Endothelial cell of umbilical vein (primary cell): ENCODE measurements at regions not wholly inside any gene's neighbourhood (a gene's known extent, or its start where the extent isn't known, plus 50 kb on each side); places are given as distances from the start of the nearest gene placed in this dataset.
"Not testable (repeated sequence)": the region's sequence is repeated elsewhere in the genome, so short reads cannot be mapped to it uniquely, and the experiment has no call there.

ENCODE experiments used
- BruUV-seq: library from RNA; stranded (reverse); fragments of 400-500 nt; replicated peaks from 2 replicates; lab custom pipeline; 2021; lab: Mats Ljungman, UMichigan
- CTCF ChIA-PET: fragments of 300-600, 350-600 bp; sonication (Branson Sonifier 250); formaldehyde crosslinking; loops from one replicate; lab custom pipeline; 2021; ENCODE audit warnings: antibody characterized with exemption, inconsistent platforms; lab: Charles Lee
- POLR2A ChIA-PET: fragments of 300-600, 350-600 bp; sonication (Branson Sonifier 250); formaldehyde crosslinking; loops from one replicate; lab custom pipeline; 2021; ENCODE audit warnings: antibody characterized with exemption, inconsistent platforms; lab: Charles Lee
- DNase-seq: peaks from one replicate; pipeline ENCODE4 v3.0.0-alpha.2; 2011; ENCODE audit warnings: low read depth, low spot score
- FAIRE-seq: peaks from 2 replicates; lab custom pipeline; 2011; peaks lifted over from hg19 to GRCh38; lab: Jason Lieb, UNC
- H2AFZ ChIP-seq: 2 replicates; pipeline ENCODE4 v1.6.0; 2012; ENCODE audit warnings: low read depth, low read length, control low read depth, inconsistent platforms
- H3K27ac ChIP-seq: 2 replicates; pipeline ENCODE4 v1.5.1; 2011; ENCODE audit warnings: low read depth, mild to moderate bottlenecking, control low read depth, low read length, moderate library complexity; ENCODE audit not compliant: insufficient read depth
- H3K27me3 ChIP-seq, 2 experiments: 2 replicates each; pipeline versions ENCODE4 v1.6.0 to v1.6.1; 2011; ENCODE audit warnings: low read length in 2 of 2, mixed read lengths in 1 of 2; ENCODE audit not compliant: control insufficient read depth in 2 of 2, insufficient read depth in 2 of 2
- H3K36me3 ChIP-seq, 2 experiments: 2 replicates in 1 of 2; 3 replicates in 1 of 2; pipeline ENCODE4 v1.5.1; 2011; ENCODE audit warnings: low read length in 2 of 2, mild to moderate bottlenecking in 1 of 2, moderate library complexity in 1 of 2; ENCODE audit not compliant: control insufficient read depth in 2 of 2, insufficient read depth in 2 of 2; ENCODE audit errors: extremely low read depth in 1 of 2
- H3K4me1 ChIP-seq: 3 replicates; pipeline ENCODE4 v1.5.1; 2011; ENCODE audit warnings: mild to moderate bottlenecking, low read length; ENCODE audit not compliant: control insufficient read depth, insufficient read depth; ENCODE audit errors: extremely low read depth
- H3K4me2 ChIP-seq: 2 replicates; pipeline ENCODE4 v1.6.1; 2011; ENCODE audit warnings: low read length, control low read depth, mixed read lengths; ENCODE audit not compliant: insufficient read depth
- H3K4me3 ChIP-seq, 3 experiments: fragments of 200-600 bp in 1 of 3; sonication (generic), shearing (Covaris generic) in 1 of 3; replicated peaks in 1 of 3; 2 replicates each; pipeline ENCODE4 v1.5.1; 2011 to 2016; ENCODE audit warnings: control low read depth in 3 of 3, low read length in 3 of 3, mild to moderate bottlenecking in 2 of 3, inconsistent platforms in 1 of 3, low read depth in 1 of 3, moderate library complexity in 1 of 3; ENCODE audit not compliant: insufficient read depth in 1 of 3
- H3K79me2 ChIP-seq: 2 replicates; pipeline ENCODE4 v1.6.0; 2012; ENCODE audit warnings: low read length, inconsistent platforms; ENCODE audit not compliant: control insufficient read depth, insufficient read depth
- H3K9ac ChIP-seq: replicated peaks from 2 replicates; pipeline ENCODE3; 2011; ENCODE audit warnings: low read length, control low read depth; ENCODE audit not compliant: insufficient read depth; ENCODE audit errors: extremely low read depth
- H3K9me1 ChIP-seq: replicated peaks from 3 replicates; pipeline ENCODE4 v1.6.0; 2011; ENCODE audit warnings: mild to moderate bottlenecking, low read length; ENCODE audit not compliant: control insufficient read depth, insufficient read depth; ENCODE audit errors: extremely low read depth
- H3K9me3 ChIP-seq: replicated peaks from 2 replicates; pipeline ENCODE4 v1.5.1; 2012; ENCODE audit warnings: low read length, inconsistent platforms; ENCODE audit not compliant: control insufficient read depth, insufficient read depth
- H4K20me1 ChIP-seq: replicated peaks from 2 replicates; pipeline ENCODE3; 2011; ENCODE audit warnings: mild to moderate bottlenecking, low read length; ENCODE audit not compliant: control insufficient read depth, insufficient read depth; ENCODE audit errors: extremely low read depth
- CTCF ChIP-seq, 2 donors: IDR thresholded peaks; 1 replicate in 1 of 2; 2 replicates in 1 of 2; pipeline ENCODE4 v1.5.1; 2011; ENCODE audit warnings: low read length in 2 of 2, mild to moderate bottlenecking in 2 of 2, moderate library complexity in 2 of 2, control low read depth in 1 of 2, inconsistent platforms in 1 of 2, low read depth in 1 of 2; ENCODE audit not compliant: insufficient read depth in 1 of 2; ENCODE audit errors: extremely low read depth in 1 of 2
- EZH2 ChIP-seq: IDR thresholded peaks from 2 replicates; pipeline ENCODE4 v1.6.1; 2012; ENCODE audit warnings: borderline replicate concordance, low read depth, mild to moderate bottlenecking, moderate library complexity, low read length, inconsistent platforms; ENCODE audit not compliant: severe bottlenecking
- FOS ChIP-seq: IDR thresholded peaks from 2 replicates; pipeline ENCODE4 v1.6.1; 2011; ENCODE audit warnings: mild to moderate bottlenecking, low read length, moderate library complexity, borderline replicate concordance; ENCODE audit not compliant: insufficient read depth
- GATA2 ChIP-seq: IDR thresholded peaks from 2 replicates; pipeline ENCODE4 v1.7.0; 2011; ENCODE audit warnings: low read depth, mild to moderate bottlenecking, moderate library complexity, mixed read lengths, low read length; ENCODE audit not compliant: insufficient read length, insufficient read depth
- JUN ChIP-seq: IDR thresholded peaks from 2 replicates; pipeline ENCODE4 v1.6.1; 2011; ENCODE audit warnings: borderline replicate concordance, low read depth; ENCODE audit not compliant: insufficient read length, insufficient read depth
- MAX ChIP-seq: IDR thresholded peaks from 2 replicates; pipeline ENCODE4 v1.6.1; 2011; ENCODE audit not compliant: insufficient read depth, insufficient read length
- MYC ChIP-seq: IDR thresholded peaks from one replicate; pipeline ENCODE4 v1.6.1; 2011; ENCODE audit warnings: mild to moderate bottlenecking, low read depth, low read length
- POLR2A ChIP-seq: IDR thresholded peaks from 2 replicates; pipeline ENCODE4 v1.6.1; 2012; ENCODE audit warnings: low read depth, mild to moderate bottlenecking, control low read depth, low read length
- POLR2AphosphoS5 ChIP-seq: IDR thresholded peaks from 2 replicates; pipeline ENCODE4 v1.6.1; 2012; ENCODE audit warnings: low read depth, mild to moderate bottlenecking, control low read depth, low read length, moderate library complexity; ENCODE audit not compliant: insufficient read depth
- dilution Hi-C: fragments of 300-500 bp; cut with MboI; formaldehyde crosslinking; loops from one replicate; pipeline ENCODE4 v1.15.0; 2019; ENCODE audit warnings: low sequenced_read_pairs; ENCODE audit not compliant: extremely low pct_ligation_motif_present
- intact Hi-C: fragments of 100-400 bp; cut with micrococcal nuclease; formaldehyde crosslinking; loops from one replicate; pipeline ENCODE4 v1.10.0; 2022

GRCh38 chr12:9337656-9338055, 129.5 kb upstream of the PZP start:
- TF ChIP-seq GATA2: no peak
- no peak for TF ChIP-seq EZH2
- no peak for TF ChIP-seq JUN
- no peak for TF ChIP-seq POLR2A
- no peak for TF ChIP-seq FOS
- no peak for TF ChIP-seq MAX
- no peak for TF ChIP-seq MYC
- no peak for TF ChIP-seq POLR2AphosphoS5
- no peak for TF ChIP-seq CTCF (IDR thresholded peaks at IDR 0.05; ENCODE audit: extremely low read depth in 1 of 2, insufficient read depth in 1 of 2, low read depth in 1 of 2, low read length in 2 of 2)
- DNase-seq (no peak), FAIRE-seq (no peak)
- H3K9me3 ChIP-seq: no peaks in the 10 kb centered on the region
- ChIA-PET POLR2A (no interaction called here), CTCF (interaction anchor here (1.0 kb wide), 1 partner anchor 131 kb away, joined by 3 read pairs; no protein-coding TSS in a partner anchor)
- no peaks in the 10 kb centered on the region for H4K20me1 ChIP-seq
- no peaks in the 10 kb centered on the region for H3K36me3 ChIP-seq
- BruUV-seq: no TSS peak
- H3K4me2 ChIP-seq: no peak overlapping the region
- H2AFZ ChIP-seq: no peak overlapping the region
- no peaks in the 10 kb centered on the region for H3K9me1 ChIP-seq
- no peaks in the 10 kb centered on the region for H3K27me3 ChIP-seq
- no peak overlapping the region for H3K9ac ChIP-seq
- no peak overlapping the region for H3K27ac ChIP-seq
- H3K79me2 ChIP-seq: no peaks in the 10 kb centered on the region
- dilution Hi-C loops (no loop called here), intact Hi-C loops (no loop called here)
- no peaks in the 10 kb centered on the region for H3K4me1 ChIP-seq
- H3K4me3 ChIP-seq: no peak overlapping the region

- CTCF ChIA-PET, BruUV-seq, H3K27ac ChIP-seq, FAIRE-seq, DNase-seq, H3K36me3 ChIP-seq, H3K27me3 ChIP-seq, H2AFZ ChIP-seq, H3K9ac ChIP-seq, POLR2A ChIA-PET, H3K79me2 ChIP-seq, H3K9me3 ChIP-seq, dilution Hi-C loops, H3K9me1 ChIP-seq, H3K4me1 ChIP-seq, H3K4me3 ChIP-seq, H3K4me2 ChIP-seq, H4K20me1 ChIP-seq, intact Hi-C loops: not testable (repeated sequence)
These were observed 128.3 kb upstream of the PZP start for GRCh38 chr12:9336375-9337011.
